ENCODE measurements at regions not wholly inside any gene's neighbourhood (a gene's known extent, or its start where the extent isn't known, plus 50 kb on each side); places are given as distances from the start of the nearest gene placed in this dataset.
"Not testable (repeated sequence)": the region's sequence is repeated elsewhere in the genome, so short reads cannot be mapped to it uniquely, and the experiment has no call there.

GRCh38 chr4:3919509-3919908 lies 153.3 kb downstream of the ADRA2C start:
- not testable (repeated sequence) for TF ChIP-seq CTCF, EP300, POLR2AphosphoS5 (IDR thresholded peaks at IDR 0.05)

All from stomach (tissue), 4 donors.